SHP77 treated with DMSO at 0.1 percent for 48 hours (cell line): ENCODE measurements at regions not wholly inside any gene's neighbourhood (a gene's known extent, or its start where the extent isn't known, plus 50 kb on each side); places are given as distances from the start of the nearest gene placed in this dataset.
"Not testable (repeated sequence)": the region's sequence is repeated elsewhere in the genome, so short reads cannot be mapped to it uniquely, and the experiment has no call there.

ENCODE experiments used
- DNase-seq: peaks from one replicate; lab custom pipeline; 2025; lab: John Stamatoyannopoulos, UW

DNA sequence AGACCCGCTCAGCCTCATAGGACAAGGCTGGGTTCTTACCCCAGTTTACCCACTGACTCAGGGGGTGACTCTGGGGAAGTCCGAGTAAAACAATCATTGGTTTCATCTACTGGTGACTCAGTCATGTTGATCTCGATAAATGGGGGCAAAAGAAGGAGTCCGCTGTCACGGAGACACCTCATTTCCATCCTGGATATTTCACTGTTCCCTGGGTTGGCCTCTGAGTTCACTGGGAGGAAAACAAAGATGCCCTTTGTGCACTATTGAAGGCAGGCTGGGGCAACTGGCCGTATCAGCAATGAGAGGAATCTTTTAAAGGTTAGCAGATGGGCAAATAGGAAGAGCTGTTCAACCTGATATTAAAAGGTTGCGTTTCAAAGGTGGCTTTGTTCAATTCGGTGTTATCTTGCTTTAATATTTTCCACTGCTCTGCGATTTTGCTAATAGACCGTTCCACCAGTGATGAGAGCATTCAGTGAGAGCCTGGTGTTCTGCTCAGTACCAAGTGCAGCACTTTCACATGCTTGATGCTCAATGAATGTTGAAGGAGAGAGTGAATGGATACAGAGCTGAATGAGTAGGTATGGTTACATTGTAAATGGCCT, 110.2 kb upstream of the EGFLAM start:
- DNase-seq = no peak

DNA sequence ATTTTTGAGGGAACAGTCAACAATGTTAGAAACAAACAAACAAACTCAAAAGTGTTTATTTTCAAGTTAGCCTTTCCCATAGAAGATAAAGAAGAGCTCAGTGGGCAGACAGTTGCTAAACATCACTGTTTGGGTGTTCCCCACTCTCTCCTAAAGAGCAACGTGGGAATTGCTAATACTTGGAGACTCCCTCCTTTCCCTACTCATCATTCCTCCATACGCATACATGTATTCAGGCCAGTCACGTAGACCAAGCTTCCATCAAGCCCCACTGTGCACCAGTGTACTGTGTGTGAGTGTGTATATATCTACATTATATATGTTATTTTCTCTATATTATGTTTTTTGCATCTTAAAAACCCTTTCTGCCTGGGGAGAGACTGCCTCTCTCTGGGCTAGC, 115.0 kb upstream of the EGFLAM start:
- DNase-seq = no peak

DNA sequence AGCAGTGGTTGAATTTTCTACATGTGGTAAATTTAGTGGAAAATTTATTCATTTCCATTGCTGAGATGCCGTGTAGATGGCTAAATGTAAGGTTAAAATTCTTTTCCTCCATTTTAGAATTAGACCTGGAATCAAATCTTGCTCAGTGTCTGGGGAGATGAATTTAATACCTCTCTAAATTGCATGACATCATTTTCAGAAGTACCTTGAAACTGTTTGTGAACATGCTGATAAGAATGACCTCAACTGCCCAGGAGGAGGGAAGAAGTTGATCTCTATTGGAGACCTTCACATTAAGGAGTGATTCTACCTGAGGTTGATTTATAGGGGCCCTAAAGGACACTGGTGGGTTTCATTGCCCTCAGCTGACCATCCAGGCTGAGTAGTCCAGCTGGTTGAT, 116.7 kb upstream of the EGFLAM start:
- no peak for DNase-seq

DNA sequence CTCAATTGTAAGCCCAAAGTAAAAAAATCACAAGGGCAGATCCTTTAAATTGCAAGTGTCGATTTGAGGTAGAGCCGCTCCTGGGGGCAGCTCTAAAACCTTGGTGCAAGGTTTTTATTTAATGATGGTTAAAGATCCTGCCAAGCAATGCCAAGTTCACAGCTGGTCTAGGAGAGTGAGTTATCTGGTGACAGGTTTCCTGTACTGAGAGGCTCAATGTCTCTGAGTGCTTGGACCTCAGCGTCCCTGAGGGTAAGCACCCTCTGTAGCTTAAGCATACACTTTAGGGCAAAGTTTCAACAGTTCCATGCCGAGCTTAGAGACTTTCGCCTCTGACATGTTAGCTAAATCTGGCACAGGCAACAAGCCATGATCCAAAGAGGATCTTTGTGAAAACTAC, 119.8 kb upstream of the EGFLAM start:
- no peak for DNase-seq

DNA sequence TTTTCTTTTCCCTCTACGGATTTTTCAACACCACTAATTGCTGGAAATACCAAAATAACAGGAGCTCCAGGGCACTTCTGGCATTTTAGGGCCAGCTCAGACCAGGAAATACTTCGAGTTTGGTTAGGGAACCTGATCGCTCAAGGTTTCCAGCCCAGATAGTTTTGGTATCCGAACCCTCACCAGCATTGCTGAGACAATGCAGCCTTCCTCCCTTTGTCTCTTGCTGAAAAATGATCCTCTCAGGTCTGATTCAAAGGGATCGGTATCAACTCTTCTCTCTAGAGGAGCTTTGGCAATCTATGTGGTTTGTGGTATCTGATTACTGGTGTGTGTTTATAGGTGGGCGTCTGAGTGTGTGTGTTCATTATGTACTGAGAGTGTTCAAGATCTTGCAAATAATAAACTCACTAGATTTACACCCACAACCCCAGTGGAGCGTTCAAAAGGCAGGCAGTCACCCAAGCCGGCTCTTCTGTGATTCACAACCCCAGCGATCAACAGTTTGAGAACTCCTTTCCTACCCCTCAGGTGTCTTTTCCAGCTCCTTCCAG, 122.8 kb upstream of the EGFLAM start:
- DNase-seq = no peak

DNA sequence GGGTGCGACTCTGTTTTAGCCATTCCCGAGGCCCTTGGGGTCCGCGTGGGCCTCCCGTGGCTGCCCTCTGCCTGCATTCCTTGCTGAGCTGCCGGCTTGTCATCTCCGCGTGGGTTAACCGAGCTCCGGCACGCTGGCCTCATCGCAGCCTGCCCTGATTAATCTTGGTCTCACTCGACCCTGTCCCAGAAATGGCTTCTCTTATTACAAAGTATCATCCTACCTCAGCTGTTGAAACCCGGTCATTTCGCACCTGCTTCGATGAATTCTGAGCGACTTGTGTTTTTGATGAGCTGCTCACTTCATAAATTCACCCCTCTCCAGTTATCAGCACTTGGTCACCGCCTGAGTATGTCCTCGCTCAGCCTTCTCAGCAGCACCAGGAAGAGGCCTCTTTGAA, 123.5 kb upstream of the EGFLAM start:
- no peak for DNase-seq

DNA sequence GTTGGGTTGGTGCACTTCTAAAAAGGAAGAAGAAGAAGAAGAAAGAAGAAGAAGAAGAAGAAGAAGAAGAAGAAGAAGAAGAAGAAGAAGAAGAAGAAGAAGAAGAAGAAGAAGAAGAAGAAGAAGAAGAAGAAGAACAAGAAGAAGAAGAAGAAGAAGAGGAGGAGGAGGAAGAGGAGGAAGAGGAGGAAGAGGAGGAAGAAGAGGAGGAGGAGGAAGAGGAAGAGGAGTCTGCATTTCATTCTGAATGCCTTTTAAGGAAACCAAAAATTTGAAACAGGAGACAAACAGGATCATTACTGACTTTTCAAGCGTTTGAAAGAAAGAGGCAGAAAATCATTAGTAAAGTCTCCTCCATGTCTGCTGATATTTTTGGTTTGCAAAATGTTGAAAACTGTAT, 124.1 kb upstream of the EGFLAM start:
- DNase-seq = not testable (repeated sequence)

DNA sequence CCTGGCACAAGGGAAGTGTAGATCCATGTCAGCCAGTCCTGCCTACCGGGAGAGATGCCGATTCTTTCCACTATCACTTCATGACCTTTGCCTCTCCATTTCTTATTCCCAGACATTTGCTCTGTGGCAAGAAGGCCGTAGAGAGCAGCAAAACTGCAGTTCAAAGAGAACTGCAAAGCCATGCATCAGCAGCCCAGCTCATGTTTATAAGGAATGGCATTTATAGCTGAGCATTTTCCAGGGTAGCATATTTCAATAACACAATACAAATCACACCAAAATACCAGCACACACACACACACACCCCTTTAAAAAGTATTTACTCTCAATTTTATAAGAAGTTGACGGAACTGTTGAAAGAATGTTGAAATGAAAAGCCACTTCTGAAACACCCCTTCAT, 126.7 kb upstream of the EGFLAM start:
- DNase-seq = no peak

DNA sequence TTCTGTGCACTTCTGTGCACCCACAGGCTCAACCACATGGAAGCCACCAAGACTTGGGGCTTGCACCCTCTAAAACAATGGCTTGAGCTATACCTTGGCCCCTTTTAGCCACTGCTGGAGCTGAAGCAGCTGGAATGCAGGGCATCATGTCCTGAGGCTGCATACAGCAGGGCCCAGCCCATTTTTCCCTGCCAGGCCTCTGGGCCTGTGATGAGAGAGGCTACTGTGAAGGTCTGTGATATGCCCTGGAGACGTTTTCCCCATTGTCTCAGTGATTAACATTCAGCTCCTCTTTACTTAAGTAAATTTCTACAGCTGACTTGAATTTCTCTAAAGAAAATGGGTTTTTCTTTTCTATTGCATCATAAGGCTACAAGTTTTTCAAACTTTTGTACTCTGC, 134.0 kb upstream of the EGFLAM start:
- DNase-seq = no peak

DNA sequence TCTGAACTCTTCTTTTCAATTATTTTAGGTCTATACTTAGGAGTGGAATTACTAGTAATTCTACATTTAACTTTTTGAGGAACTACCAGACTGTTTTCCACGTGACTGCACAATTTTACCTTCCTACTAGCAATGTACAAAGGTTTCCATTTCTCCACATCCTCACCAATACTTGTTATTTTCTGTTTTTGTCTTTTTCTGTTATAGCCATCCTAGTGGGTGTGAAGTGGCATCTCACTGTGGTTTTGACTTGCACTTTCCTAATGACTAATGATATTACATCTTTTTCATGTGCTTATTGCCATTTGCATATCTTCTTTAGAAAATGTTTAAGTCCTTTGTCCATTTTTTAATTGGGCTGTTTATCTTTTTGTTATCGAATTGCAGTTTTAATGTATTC, 136.9 kb upstream of the EGFLAM start:
- no peak for DNase-seq

DNA sequence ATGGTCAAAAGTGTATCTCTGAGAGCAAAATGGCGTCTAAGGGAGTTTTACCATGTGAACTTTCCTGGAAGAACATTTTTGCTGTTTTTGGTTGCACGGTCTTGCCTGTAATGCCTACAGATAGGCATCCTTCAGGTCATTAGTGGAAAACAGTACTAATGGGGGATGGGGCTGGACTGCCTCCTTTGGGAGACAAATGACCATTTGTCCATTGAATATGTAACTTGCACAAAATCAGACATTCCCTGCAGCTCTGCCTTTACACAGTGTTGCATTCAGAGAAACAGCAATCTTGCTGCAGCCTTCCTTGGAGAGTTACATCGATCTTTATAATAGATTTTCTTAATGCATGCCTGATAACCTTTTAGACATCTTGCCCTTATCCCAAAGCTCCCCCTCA, 138.5 kb upstream of the EGFLAM start:
- DNase-seq = no peak

DNA sequence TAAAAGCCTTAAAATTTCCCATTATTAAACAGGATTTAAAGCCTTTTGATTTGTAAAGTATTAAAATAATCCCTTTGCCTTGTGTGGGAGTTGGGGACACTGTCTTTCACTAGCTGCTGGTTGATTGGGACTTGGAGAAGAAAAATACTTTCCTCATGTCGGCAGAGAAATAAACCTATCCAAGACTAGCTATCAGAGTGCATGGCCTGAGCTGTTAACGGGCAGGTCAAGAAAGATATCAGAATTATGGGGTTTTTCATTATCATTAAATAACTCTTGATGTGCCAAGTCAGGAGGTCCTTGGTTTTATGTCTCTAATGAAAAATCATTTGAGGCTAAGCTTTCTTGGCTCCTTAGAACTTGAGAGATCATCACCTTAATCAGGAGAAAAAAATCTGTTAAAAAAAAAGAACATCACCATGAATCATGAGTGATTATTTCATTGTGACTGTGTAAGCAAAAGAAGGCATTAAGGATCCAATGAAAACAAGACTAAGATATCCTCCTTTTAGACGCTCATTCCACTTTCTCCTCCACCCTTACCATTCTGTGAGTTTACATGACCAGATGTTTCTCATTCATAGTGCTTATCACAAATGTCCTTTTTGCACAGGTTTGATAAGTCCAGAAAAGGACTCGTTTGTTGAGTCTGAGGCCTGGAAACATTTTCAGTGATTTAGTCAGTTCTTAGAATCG, 140.4 kb upstream of the EGFLAM start:
- no peak for DNase-seq

DNA sequence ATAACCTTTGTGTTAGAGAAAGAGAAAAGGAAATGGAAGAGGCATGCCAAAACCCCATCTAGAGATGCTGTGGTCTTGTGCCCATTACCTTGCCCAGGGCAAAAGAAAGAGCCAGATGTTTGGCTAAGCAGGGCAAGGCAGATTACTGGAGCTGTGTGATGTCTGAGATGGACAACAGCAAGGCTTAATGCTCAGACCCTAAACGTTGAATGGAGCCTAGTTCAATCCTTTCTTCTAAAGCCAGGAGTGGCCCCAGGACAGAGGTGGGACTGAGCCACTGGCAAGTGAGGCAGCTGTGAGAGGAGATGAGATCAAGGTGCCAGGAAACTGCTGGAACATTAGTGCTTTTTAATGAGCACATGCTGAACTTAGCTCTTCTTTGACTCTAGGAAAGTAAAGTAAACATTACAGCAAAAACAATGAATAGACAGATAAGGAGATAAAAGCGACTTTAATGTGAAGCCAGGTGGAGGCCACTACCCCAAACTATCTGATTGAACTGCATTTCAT, 143.0 kb upstream of the EGFLAM start:
- no peak for DNase-seq

DNA sequence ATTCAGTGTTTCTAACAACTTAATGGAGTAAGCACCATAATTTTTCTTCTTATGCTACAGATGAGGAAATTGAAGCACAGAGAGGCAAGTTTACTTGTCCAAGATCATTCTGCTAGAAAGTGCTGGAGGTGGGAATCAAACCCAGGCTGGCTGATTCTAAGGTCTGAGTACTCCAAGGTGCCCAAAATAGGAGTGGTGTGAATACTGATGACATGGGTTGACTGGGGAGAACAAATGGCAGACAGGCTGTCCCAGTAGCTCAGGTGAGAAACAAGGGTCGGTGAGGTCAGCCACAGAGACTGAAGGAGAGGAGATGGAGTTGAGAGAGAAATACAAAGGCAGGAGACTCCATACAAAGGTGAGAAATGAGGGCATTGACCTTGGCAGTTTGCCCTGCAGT, 144.5 kb upstream of the EGFLAM start:
- no peak for DNase-seq

DNA sequence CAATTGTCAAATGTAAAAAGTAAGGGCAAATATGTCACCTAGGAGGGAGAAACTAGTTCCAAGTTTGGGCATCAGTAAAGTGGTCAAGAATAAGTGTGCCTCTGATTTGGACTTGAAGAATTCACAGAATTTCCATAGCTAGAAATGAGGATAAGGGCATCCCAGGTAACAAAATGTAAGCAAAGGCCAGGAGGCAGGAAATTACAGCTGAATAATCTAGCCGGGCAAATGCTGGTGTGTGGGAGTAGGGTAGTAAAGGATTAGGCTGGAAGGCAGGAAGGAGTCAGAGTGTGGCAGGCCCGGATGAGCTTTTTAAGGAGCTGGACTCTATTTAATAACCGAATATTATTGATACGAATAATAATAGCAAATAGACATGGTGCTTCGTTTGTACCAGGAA, 144.9 kb upstream of the EGFLAM start:
- no peak for DNase-seq

DNA sequence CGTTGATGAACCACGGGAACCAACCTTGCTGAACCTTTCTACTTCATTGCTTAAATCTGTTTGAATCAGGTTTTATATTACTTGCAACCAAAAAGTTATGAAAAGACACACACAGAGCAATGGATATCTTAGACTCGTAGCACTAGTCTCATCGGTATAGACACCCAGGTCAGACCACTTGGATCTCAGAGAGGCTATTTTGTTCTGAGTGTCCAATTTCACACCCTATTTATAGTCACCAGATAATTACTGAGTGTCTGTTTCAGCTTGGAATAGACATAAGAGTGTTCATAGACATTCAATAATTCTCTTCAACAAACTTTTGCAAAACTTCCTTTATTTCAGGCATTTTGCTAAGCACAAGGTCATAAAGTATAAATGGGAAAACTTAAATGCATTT, 145.4 kb upstream of the EGFLAM start:
- DNase-seq = no peak

DNA sequence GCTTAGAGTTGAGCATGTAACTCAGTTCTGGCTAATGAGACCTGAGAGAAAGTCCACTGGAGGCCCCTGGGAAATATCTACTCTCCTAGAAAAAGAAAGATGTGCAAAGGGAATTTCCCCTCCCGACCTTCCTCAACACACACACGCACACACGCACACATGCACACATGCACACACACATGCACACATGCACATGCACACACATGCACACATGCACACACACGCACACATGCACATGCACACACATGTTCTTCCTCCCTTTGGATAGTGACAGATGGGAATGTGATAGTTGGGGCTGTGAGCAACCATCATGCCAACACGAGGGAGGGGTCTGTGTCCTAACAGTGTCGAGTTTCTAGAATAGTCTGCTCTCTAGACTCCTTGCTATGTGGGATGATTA, 148.2 kb upstream of the EGFLAM start:
- DNase-seq = no peak

DNA sequence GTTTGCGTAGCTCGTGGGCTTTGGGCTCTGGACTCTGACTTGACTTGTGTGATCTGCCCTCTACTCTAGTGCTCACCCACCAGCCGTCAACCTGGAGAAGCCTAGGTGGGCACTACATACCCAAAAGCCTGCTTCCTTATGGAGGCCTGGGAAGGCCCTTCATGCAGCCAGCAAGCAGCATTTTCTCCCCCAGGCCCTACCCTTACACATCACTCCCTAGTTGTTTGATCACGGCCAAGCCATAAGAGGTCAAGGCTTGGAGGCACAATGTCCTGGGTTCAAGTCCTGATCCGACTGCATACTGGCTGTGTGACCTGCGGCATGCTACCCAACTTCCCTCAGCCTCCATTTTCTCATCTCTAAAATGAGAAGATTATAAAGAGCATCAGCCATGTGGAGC, 151.3 kb upstream of the EGFLAM start:
- no peak for DNase-seq

DNA sequence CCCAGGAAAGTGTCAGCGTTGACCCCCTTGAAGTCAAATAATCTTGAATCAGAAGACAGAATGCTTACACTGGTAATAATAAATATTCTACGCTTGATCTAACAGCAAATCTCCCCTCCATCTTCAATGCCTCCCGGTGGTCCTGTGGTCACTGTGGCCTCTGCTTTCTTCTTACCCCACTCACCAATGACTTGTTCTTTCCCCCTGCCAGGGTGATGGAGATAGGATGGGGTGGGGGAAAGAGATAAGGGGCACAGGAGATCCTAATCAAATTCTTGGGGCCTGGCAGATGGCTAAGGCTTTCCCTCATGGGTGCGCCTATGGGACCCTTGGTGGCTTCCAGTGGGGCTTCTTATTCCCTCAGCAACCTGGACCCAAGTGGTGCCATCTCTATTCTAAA, 152.6 kb upstream of the EGFLAM start:
- no peak for DNase-seq

DNA sequence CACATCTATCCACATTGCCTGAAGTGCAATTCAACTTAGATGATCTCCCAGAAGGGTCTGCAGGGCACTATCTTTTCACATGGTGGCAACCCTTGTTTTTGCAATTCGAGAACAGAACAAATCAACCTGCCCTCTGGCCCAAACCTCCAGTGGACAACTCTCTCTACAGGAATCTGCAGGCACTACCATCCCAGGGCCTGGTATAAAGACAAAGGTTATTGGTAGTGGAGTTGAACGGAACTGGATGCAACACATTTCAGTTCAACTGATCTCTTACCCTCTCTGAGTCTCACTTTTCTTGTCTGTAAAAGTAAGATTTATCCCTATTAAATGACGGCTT, 153.2 kb upstream of the EGFLAM start:
- DNase-seq = no peak

DNA sequence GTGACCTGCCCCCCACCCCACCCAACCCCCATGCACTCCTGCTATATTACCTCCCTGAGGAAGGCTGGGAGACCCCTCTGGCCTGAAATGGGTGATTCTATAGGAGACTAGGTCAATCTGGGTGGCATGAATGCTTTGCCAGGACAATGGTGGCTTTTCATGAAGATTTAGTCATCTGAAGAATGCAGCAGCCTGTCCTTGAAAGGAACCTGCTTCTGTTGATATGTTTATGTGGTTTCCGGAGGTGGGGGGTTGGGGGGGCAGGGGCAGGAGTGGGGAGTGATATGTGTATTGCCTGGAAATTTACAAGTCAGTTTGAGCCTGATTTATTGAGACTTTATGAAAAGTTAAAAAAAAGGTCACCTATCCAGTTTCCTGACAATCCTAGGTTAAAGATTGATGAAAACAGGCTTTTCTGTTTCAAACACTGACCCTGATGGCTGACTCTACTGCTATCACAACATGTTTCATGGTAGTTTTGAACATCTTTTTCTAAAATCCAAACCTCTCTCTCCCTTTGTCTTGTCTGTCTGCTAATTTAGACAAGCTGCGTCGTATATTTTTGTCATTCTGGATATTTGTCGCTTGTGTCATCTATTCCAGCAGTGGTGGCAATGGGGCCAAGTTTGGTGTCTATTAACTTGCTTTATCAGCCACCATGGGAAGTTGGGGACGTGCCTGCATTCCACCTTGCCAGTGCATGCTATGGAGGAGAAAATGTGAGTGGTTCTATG, 153.7 kb upstream of the EGFLAM start:
- no peak for DNase-seq

DNA sequence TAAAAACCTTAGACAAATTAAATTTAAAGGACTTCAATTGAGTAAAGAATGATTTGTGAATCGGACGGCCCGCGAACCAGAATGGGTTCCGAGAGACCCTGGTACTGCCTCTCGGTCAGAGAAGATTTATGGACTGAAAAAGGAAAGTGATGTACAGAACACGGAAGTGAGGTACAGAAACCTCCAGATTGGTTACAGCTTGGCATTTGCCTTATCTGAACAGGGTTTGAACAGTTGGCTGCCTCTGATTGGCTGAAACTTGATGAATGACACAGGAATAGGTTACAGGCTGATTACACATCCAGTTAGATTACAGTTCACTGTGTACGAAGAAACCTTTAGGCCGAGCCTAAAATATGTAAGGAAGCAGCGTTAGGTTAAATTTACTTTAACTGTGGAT, 156.5 kb upstream of the EGFLAM start:
- no peak for DNase-seq
